ENCODE measurements at regions not wholly inside any gene's neighbourhood (a gene's known extent, or its start where the extent isn't known, plus 50 kb on each side); places are given as distances from the start of the nearest gene placed in this dataset.

- no peak for TF ChIP-seq CTCF (conservative IDR thresholded peaks at IDR 0.05; ENCODE audit: low read length)
- TF ChIP-seq EZH2phosphoT487 (IDR thresholded peaks at IDR 0.05; ENCODE audit: borderline replicate concordance, low read depth, low read length), result no peak
Observed at GRCh38 chr10:117938104-117938503, 108.6 kb downstream of the RAB11FIP2 start.
